Fibroblast of mammary gland (primary cell): ENCODE measurements at regions not wholly inside any gene's neighbourhood (a gene's known extent, or its start where the extent isn't known, plus 50 kb on each side); places are given as distances from the start of the nearest gene placed in this dataset.
"Not testable (repeated sequence)": the region's sequence is repeated elsewhere in the genome, so short reads cannot be mapped to it uniquely, and the experiment has no call there.

ENCODE experiments used
- DNase-seq: peaks from one replicate; pipeline ENCODE4 v3.0.0-alpha.2; 2010; ENCODE audit warnings: low read depth
- H3K4me3 ChIP-seq: 2 replicates; pipeline ENCODE4 v1.5.1; 2011; ENCODE audit warnings: low read depth, mild to moderate bottlenecking, low read length, moderate library complexity; ENCODE audit not compliant: control insufficient read depth
- CTCF ChIP-seq: conservative IDR thresholded peaks from 2 replicates; pipeline ENCODE4 v1.5.1; 2011; ENCODE audit warnings: low read depth, low read length, inconsistent platforms; ENCODE audit not compliant: control insufficient read depth, insufficient read depth

- H3K4me3 ChIP-seq = no peak overlapping the region
- TF ChIP-seq CTCF = no peak
Observed at GRCh38 chr15:36026627-36027283, 480.8 kb upstream of the DPH6 start.

DNA sequence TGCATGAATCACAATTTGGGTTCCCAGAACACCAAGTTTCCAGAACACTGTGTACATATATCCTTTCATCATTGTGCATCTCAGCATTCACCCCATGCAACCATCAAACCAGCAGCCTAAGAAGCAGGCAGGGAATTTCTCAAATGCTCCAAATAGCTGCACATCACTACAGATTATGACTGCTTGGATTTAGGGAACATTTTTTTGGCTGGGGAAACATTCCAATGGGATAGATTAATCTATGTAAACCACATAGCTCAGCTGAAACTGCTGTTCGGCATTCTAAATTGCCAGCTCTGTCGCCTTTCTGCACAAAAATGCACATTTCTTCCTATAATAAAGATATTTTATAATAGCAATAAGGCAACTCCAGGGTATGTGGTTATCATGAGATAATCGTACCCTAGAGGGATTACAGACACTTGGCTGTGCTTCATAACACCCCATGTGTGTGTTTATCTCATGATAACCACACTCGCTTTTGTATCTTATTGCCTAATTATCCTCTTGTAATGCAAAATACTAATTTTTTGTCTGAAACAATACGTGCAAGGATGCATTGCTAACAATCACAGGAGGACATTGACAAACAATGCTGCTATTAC is 483.7 kb upstream of the DPH6 start:
- peak; percentile 65 for DNase-seq
- TF ChIP-seq CTCF = no peak
- no peak overlapping the region for H3K4me3 ChIP-seq

More at GRCh38 chr15:36026627-36027283, 480.8 kb upstream of the DPH6 start:
- no peak for DNase-seq

- no peak overlapping the region for H3K4me3 ChIP-seq
- no peak for TF ChIP-seq CTCF
- no peak for DNase-seq
Observed at GRCh38 chr15:36039996-36040572, 494.1 kb upstream of the DPH6 start.

DNA sequence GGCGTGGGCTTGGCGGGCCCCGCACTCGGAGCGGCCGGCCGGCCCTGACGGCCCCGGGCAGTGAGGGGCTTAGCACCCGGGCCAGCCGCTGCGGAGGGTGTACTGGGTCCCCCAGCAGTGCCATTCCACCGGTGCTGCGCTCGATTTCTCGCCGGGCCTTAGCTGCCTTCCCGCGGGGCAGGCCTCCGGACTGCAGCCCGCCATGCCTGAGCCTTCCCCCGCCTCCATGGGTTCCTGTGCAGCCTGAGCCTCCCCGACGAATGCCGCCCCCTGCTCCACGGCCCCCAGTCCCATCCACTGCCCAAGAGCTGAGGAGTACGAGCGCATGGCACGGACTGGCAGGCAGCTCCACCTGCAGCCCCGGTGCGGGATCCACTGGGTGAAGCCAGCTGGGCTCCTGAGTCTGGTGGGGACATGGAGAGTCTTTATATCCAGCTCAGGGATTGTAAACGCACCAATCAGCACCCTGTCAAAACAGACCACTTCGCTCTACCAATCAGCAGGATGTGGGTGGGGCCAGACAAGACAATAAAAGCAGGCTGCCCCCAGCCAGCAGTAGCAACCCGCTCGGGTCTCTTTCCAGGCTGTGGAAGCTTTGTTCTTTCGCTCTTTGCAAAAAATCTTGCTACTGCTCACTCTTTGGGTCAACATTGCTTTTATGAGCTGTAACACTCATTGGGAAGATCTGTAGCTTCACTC is 501.2 kb upstream of the DPH6 start:
- not testable (repeated sequence) for DNase-seq, H3K4me3 ChIP-seq

DNA sequence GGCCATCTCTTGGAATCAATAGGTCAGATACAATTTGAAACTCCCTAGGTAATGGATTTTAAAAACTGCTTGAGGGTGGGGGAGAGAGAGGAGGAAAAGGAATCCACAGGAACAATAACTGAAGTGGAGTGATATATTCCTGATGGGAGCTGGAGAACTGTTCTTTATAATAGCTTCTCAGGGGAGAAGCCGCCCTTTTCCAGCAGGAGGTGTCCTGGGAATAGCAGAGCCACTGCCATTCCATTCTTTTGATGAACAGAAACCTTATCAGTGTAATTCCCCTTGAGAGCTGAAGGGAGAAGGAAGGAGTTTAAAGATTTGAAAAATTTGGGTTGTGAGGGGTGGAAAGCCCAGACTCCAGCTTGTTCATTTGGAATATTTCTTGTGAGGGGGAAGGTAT is 504.9 kb upstream of the DPH6 start:
- no peak overlapping the region for H3K4me3 ChIP-seq
- no peak for TF ChIP-seq CTCF
- DNase-seq = no peak

DNA sequence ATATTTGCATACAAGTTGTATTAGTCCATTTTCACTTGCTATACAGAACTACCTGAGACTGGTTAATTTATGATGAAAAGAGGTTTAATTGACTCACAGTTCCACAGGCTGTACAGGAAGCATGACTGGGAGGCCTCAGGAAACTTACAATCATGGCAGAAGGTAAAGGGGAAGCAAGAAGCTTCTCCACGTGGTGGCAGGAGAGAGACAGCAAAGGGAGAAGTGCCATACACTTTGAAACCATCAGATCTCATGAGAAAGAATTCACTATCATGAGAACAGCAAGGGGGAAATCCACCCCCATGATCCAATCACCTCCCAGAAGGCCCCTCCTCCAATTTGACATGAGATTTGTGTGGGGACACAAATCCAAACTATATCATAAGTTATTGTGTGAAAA is 506.7 kb upstream of the DPH6 start:
- peak; percentile 16 for TF ChIP-seq CTCF
- DNase-seq = peak; percentile 51
- H3K4me3 ChIP-seq = not testable (repeated sequence)

DNA sequence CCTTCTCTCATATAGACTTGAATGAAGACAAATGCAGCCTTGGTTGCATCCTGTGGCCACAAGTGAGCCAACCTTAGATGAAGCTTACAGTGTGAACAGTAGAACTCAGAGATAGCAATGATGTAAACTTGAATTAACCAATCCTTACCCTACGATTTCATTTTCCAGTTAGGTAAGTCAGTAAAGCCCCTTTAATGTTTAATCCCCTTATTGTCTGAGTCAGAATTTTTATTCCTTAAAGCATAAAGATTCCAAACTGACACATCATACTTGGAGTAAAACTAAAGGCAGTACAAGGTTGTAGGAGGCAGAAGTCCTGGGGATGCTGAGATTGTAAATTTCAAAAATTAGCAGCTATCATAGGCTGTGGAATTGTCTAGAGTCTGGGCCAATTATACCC is 507.8 kb upstream of the DPH6 start:
- H3K4me3 ChIP-seq = no peak overlapping the region
- no peak for DNase-seq
- no peak for TF ChIP-seq CTCF
